Osteocyte (in vitro differentiated cells): ENCODE measurements at regions not wholly inside any gene's neighbourhood (a gene's known extent, or its start where the extent isn't known, plus 50 kb on each side); places are given as distances from the start of the nearest gene placed in this dataset.
"Not testable (repeated sequence)": the region's sequence is repeated elsewhere in the genome, so short reads cannot be mapped to it uniquely, and the experiment has no call there.

Experiments
- DNase-seq: peaks from one replicate; pipeline ENCODE4 v3.0.0; 2021; ENCODE audit warnings: mixed read lengths; ENCODE audit not compliant: unreplicated experiment; ENCODE audit errors: extremely low spot score
- H3K27ac Mint-ChIP-seq: one replicate; pipeline ENCODE4 v1.8.0; 2021; ENCODE audit warnings: mild to moderate bottlenecking, mixed read lengths; ENCODE audit not compliant: unreplicated experiment
- H3K27me3 Mint-ChIP-seq: one replicate; pipeline ENCODE4 v1.8.0; 2021; ENCODE audit warnings: mixed read lengths; ENCODE audit not compliant: unreplicated experiment
- H3K36me3 Mint-ChIP-seq: one replicate; pipeline ENCODE4 v1.8.0; 2021; ENCODE audit warnings: mixed read lengths; ENCODE audit not compliant: unreplicated experiment
- H3K4me1 Mint-ChIP-seq: one replicate; pipeline ENCODE4 v1.8.0; 2021; ENCODE audit warnings: mixed read lengths; ENCODE audit not compliant: unreplicated experiment
- H3K4me3 Mint-ChIP-seq: one replicate; pipeline ENCODE4 v1.8.0; 2021; ENCODE audit warnings: mild to moderate bottlenecking, moderate library complexity, mixed read lengths; ENCODE audit not compliant: unreplicated experiment
- H3K9me3 Mint-ChIP-seq: one replicate; pipeline ENCODE4 v1.8.0; 2021; ENCODE audit warnings: mixed read lengths; ENCODE audit not compliant: unreplicated experiment
- TF ChIP-seq, protein P1 (sequence below): fragments of 200-600 bp; sonication (generic); IDR thresholded peaks from 2 replicates; pipeline ENCODE4 v1.5.0; 2021; ENCODE audit warnings: antibody characterized with exemption, mild to moderate bottlenecking, moderate library complexity

DNA sequence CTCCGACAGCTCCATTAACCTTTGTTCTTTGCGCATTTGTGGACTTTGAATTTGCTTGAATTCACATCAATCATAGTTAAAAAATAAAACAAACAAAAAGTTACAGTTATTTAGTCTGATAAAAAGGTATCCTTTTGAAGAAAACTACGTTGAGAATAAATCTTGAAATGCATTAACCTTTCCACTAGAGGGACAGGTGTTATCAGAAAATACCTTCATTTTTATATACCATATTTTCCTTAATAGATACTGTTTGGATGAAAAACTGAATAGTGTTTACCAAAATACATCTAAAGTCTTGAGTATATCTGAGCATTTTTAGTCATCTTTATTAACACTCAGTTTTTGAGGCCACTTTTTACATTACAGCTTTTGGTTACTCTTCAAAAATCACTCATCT is 371.9 kb downstream of the ZWINT start:
- H3K27me3 Mint-ChIP-seq = no peaks in the 10 kb centered on the region
- no peak for DNase-seq
- no peak overlapping the region for H3K4me3 Mint-ChIP-seq
- no peaks in the 10 kb centered on the region for H3K36me3 Mint-ChIP-seq
- no peak overlapping the region for H3K27ac Mint-ChIP-seq
- TF ChIP-seq, protein P1, sequence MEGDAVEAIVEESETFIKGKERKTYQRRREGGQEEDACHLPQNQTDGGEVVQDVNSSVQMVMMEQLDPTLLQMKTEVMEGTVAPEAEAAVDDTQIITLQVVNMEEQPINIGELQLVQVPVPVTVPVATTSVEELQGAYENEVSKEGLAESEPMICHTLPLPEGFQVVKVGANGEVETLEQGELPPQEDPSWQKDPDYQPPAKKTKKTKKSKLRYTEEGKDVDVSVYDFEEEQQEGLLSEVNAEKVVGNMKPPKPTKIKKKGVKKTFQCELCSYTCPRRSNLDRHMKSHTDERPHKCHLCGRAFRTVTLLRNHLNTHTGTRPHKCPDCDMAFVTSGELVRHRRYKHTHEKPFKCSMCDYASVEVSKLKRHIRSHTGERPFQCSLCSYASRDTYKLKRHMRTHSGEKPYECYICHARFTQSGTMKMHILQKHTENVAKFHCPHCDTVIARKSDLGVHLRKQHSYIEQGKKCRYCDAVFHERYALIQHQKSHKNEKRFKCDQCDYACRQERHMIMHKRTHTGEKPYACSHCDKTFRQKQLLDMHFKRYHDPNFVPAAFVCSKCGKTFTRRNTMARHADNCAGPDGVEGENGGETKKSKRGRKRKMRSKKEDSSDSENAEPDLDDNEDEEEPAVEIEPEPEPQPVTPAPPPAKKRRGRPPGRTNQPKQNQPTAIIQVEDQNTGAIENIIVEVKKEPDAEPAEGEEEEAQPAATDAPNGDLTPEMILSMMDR = no peak
- no peaks in the 10 kb centered on the region for H3K9me3 Mint-ChIP-seq
- no peaks in the 10 kb centered on the region for H3K4me1 Mint-ChIP-seq

DNA sequence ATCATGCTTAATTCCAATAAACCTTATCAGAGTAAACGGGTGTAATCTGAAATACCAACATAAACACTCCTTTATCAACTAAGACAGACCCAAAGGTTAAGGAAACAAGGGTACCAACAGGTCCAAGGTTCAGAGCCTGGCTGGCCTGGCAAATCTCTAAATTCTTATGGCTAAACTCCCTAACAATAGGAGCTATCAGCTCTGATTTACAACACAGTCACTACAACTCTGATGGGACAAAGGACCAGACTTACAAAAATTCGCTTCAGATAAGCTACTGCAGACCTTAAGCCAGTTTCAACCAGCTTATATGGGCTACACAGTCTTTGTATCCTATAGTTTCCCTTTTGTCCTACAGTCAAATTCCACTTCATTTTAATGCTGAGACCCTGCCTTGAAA is 381.9 kb downstream of the ZWINT start:
- H3K27me3 Mint-ChIP-seq = no peaks in the 10 kb centered on the region
- no peaks in the 10 kb centered on the region for H3K36me3 Mint-ChIP-seq
- TF ChIP-seq, protein P1 = no peak
- no peaks in the 10 kb centered on the region for H3K4me1 Mint-ChIP-seq
- H3K4me3 Mint-ChIP-seq = no peak overlapping the region
- no peak overlapping the region for H3K27ac Mint-ChIP-seq
- DNase-seq = no peak
- no peaks in the 10 kb centered on the region for H3K9me3 Mint-ChIP-seq

DNA sequence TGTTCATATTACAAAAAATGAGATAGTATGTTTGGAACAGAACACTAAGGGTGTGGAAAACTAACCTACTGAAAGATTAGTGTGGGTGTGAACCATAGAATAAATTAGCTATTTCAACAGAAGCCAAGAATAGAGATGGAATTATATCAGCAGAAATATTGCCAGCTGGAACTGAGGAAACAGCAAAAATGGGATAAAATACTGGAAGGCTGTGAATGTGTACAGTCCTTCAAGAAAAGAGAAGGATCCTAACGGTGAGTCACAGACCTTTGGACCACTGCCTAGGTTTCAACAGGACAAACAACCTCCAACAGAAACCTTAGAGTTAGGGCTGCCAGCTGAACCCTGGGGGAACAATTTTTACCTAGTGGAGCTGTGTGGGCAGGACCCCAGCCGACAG is 395.0 kb downstream of the ZWINT start:
- Mint-ChIP-seq H3K27ac (no peak overlapping the region), H3K4me1 (no peaks in the 10 kb centered on the region), H3K4me3 (no peak overlapping the region), H3K9me3 (peaks cover 10% of the 10 kb centered on the region), H3K36me3 (no peaks in the 10 kb centered on the region), H3K27me3 (no peaks in the 10 kb centered on the region)
- no peak for DNase-seq
- TF ChIP-seq, protein P1 = no peak

DNA sequence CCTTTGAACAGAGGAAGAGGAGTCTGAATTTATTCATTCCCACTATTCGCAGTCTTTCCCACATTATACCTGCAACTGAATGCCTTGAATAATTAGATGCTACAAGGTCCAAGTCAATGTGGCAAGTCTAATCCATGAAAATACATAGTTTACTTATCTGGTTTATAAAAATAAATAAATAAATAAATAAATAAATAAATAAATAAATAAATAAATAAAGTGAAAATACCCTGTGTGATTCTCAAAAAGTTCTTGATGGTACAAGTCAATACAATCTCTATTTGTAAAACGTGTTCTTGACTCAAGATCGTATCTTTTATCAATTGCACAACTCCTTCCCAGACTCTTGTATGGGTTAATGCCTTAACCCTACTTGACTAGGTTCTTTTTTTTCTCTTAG is 417.7 kb downstream of the ZWINT start:
- Mint-ChIP-seq H3K9me3 (no peaks in the 10 kb centered on the region), H3K4me1 (no peaks in the 10 kb centered on the region), H3K36me3 (no peaks in the 10 kb centered on the region), H3K4me3 (no peak overlapping the region), H3K27me3 (no peaks in the 10 kb centered on the region), H3K27ac (no peak overlapping the region)
- TF ChIP-seq, protein P1 = no peak
- no peak for DNase-seq

DNA sequence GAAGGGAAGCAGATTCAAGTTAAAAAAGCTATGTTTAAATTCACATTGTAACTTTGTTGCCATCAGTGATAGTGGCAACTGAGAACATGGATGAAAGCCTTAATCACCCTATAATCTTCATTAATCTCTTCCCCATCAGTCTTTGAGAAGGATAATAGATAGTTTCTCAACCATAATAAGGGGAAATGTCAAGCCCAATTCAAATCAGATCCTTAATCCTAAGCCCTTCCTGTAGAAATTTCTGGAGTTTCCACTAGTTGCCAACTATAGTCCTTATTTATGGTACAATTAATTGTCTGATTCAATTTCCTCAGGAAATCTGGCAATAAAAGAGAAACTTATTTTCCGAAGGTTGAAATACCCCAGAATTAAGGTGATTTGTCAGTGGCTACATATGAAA is 431.8 kb downstream of the ZWINT start:
- Mint-ChIP-seq H3K27ac (no peak overlapping the region), H3K4me3 (no peak overlapping the region), H3K36me3 (no peaks in the 10 kb centered on the region), H3K4me1 (no peaks in the 10 kb centered on the region), H3K9me3 (no peaks in the 10 kb centered on the region), H3K27me3 (no peaks in the 10 kb centered on the region)
- TF ChIP-seq, protein P1 = no peak
- no peak for DNase-seq

DNA sequence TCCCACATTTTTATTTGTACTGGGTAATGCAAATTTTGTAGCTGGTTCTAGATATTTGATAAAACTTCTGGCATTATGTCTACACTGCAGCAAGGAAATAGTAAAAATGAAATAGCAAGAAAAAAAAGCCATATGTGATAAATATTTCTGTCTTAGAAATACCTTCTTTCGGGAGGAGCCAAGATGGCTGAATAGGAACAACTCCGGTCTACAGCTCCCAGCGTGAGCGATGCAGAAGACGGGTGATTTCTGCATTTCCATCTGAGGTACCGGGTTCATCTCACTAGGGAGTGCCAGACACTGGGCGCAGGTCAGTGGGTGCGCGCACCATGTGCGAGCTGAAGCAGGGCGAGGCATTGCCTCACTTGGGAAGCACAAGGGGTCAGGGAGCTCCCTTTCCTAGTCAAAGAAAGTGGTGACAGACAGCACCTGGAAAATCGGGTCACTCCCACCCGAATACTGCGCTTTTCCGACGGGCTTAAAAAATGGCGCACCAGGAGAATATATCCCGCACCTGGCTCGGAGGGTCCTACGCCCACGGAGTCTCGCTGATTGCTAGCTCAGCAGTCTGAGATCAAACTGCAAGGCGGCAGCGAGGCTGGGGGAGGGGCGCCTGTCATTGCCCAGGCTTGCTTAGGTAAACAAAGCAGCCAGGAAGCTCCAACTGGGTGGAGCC is 461.4 kb downstream of the ZWINT start:
- peak overlapping the region; percentile 48 for H3K4me3 Mint-ChIP-seq
- DNase-seq, H3K4me1 Mint-ChIP-seq, H3K9me3 Mint-ChIP-seq, H3K36me3 Mint-ChIP-seq, H3K27ac Mint-ChIP-seq, H3K27me3 Mint-ChIP-seq: not testable (repeated sequence)
